Activated CD4-positive, alpha-beta T cell treated with anti-CD3 and anti-CD28 coated beads, Interleukin-2, amount 10 ng/mL, durations not matched to agents 24 days and 14 days (primary cell): ENCODE measurements at regions not wholly inside any gene's neighbourhood (a gene's known extent, or its start where the extent isn't known, plus 50 kb on each side); places are given as distances from the start of the nearest gene placed in this dataset.
"Not testable (repeated sequence)": the region's sequence is repeated elsewhere in the genome, so short reads cannot be mapped to it uniquely, and the experiment has no call there.

Experiments used
- DNase-seq: peaks from one replicate; pipeline ENCODE4 v3.0.0; 2022
- H3K27ac Mint-ChIP-seq: one replicate; pipeline ENCODE4 v1.8.0; 2022; ENCODE audit warnings: mild to moderate bottlenecking, mixed read lengths
- H3K27me3 Mint-ChIP-seq: one replicate; pipeline ENCODE4 v1.8.0; 2022; ENCODE audit warnings: mixed read lengths
- H3K36me3 Mint-ChIP-seq: one replicate; pipeline ENCODE4 v1.8.0; 2022; ENCODE audit warnings: low read depth, mild to moderate bottlenecking, mixed read lengths
- H3K4me1 Mint-ChIP-seq: one replicate; pipeline ENCODE4 v1.8.0; 2021; ENCODE audit warnings: mixed read lengths
- H3K4me3 Mint-ChIP-seq: one replicate; pipeline ENCODE4 v1.8.0; 2022; ENCODE audit warnings: mild to moderate bottlenecking, moderate library complexity, mixed read lengths
- H3K9me3 Mint-ChIP-seq: one replicate; pipeline ENCODE4 v1.8.0; 2021; ENCODE audit warnings: mixed read lengths
- intact Hi-C: fragments of 100-400 bp; cut with micrococcal nuclease; formaldehyde crosslinking; loops from one replicate; pipeline ENCODE4 v1.15.1; 2023

- no peak for DNase-seq
- H3K36me3 Mint-ChIP-seq: no peaks in the 10 kb centered on the region
- no peak overlapping the region for H3K4me3 Mint-ChIP-seq
- no peaks in the 10 kb centered on the region for H3K27me3 Mint-ChIP-seq
- no peaks in the 10 kb centered on the region for H3K9me3 Mint-ChIP-seq
- H3K27ac Mint-ChIP-seq: no peak overlapping the region
- intact Hi-C loops: no loop called here
- no peaks in the 10 kb centered on the region for H3K4me1 Mint-ChIP-seq
Observed at GRCh38 chr12:71315328-71315985, 124.1 kb upstream of the LGR5 start.

GRCh38 chr12:71312768-71313403, 126.7 kb upstream of the LGR5 start:
- no peak for DNase-seq
- no peaks in the 10 kb centered on the region for H3K27me3 Mint-ChIP-seq
- no peak overlapping the region for H3K4me3 Mint-ChIP-seq
- no peak overlapping the region for H3K27ac Mint-ChIP-seq
- intact Hi-C loops: no loop called here
- H3K9me3 Mint-ChIP-seq: no peaks in the 10 kb centered on the region
- H3K36me3 Mint-ChIP-seq: no peaks in the 10 kb centered on the region
- no peaks in the 10 kb centered on the region for H3K4me1 Mint-ChIP-seq

- H3K27me3 Mint-ChIP-seq, H3K27ac Mint-ChIP-seq, H3K4me3 Mint-ChIP-seq, H3K9me3 Mint-ChIP-seq, intact Hi-C loops, DNase-seq, H3K36me3 Mint-ChIP-seq, H3K4me1 Mint-ChIP-seq: not testable (repeated sequence)
Observed at GRCh38 chr12:71311611-71312010, 128.0 kb upstream of the LGR5 start.

GRCh38 chr12:71306808-71307207, 132.8 kb upstream of the LGR5 start:
- H3K4me3 Mint-ChIP-seq: no peak overlapping the region
- intact Hi-C loops: no loop called here
- H3K9me3 Mint-ChIP-seq: no peaks in the 10 kb centered on the region
- no peaks in the 10 kb centered on the region for H3K27me3 Mint-ChIP-seq
- no peak for DNase-seq
- no peaks in the 10 kb centered on the region for H3K4me1 Mint-ChIP-seq
- no peaks in the 10 kb centered on the region for H3K36me3 Mint-ChIP-seq
- no peak overlapping the region for H3K27ac Mint-ChIP-seq

GRCh38 chr12:71304306-71304705, 135.3 kb upstream of the LGR5 start:
- intact Hi-C loops: no loop called here
- Mint-ChIP-seq H3K27me3 (no peaks in the 10 kb centered on the region), H3K27ac (no peak overlapping the region), H3K4me1 (no peaks in the 10 kb centered on the region), H3K36me3 (no peaks in the 10 kb centered on the region), H3K9me3 (no peaks in the 10 kb centered on the region), H3K4me3 (no peak overlapping the region)
- DNase-seq: no peak

GRCh38 chr12:71303199-71303598, 136.4 kb upstream of the LGR5 start:
- no peaks in the 10 kb centered on the region for H3K27me3 Mint-ChIP-seq
- no peaks in the 10 kb centered on the region for H3K9me3 Mint-ChIP-seq
- DNase-seq: no peak
- no peak overlapping the region for H3K4me3 Mint-ChIP-seq
- H3K4me1 Mint-ChIP-seq: no peaks in the 10 kb centered on the region
- H3K36me3 Mint-ChIP-seq: no peaks in the 10 kb centered on the region
- intact Hi-C loops: no loop called here
- no peak overlapping the region for H3K27ac Mint-ChIP-seq

GRCh38 chr12:71300772-71301675, 138.6 kb upstream of the LGR5 start:
- Mint-ChIP-seq H3K9me3 (no peaks in the 10 kb centered on the region), H3K36me3 (no peaks in the 10 kb centered on the region)

GRCh38 chr12:71299541-71300376, 139.8 kb upstream of the LGR5 start:
- Mint-ChIP-seq H3K27me3 (no peaks in the 10 kb centered on the region), H3K4me3 (no peak overlapping the region), H3K9me3 (no peaks in the 10 kb centered on the region), H3K36me3 (no peaks in the 10 kb centered on the region), H3K4me1 (no peaks in the 10 kb centered on the region), H3K27ac (no peak overlapping the region)
- no peak for DNase-seq
- intact Hi-C loops: no loop called here

More at GRCh38 chr12:71300772-71301675, 138.6 kb upstream of the LGR5 start:
- Mint-ChIP-seq H3K4me3 (no peak overlapping the region), H3K27me3 (no peaks in the 10 kb centered on the region), H3K4me1 (no peaks in the 10 kb centered on the region), H3K27ac (no peak overlapping the region)
- intact Hi-C loops: no loop called here
- DNase-seq: no peak

GRCh38 chr12:71297930-71298329, 140.1 kb upstream of the TSPAN8 start:
- Mint-ChIP-seq H3K4me3 (no peak overlapping the region), H3K4me1 (no peaks in the 10 kb centered on the region), H3K27ac (no peak overlapping the region), H3K9me3 (no peaks in the 10 kb centered on the region), H3K27me3 (no peaks in the 10 kb centered on the region), H3K36me3 (no peaks in the 10 kb centered on the region)
- intact Hi-C loops: no loop called here
- no peak for DNase-seq

- H3K36me3 Mint-ChIP-seq: no peaks in the 10 kb centered on the region
- H3K27me3 Mint-ChIP-seq: no peaks in the 10 kb centered on the region
- H3K4me3 Mint-ChIP-seq: no peak overlapping the region
- no peak overlapping the region for H3K27ac Mint-ChIP-seq
- intact Hi-C loops: no loop called here
- no peaks in the 10 kb centered on the region for H3K4me1 Mint-ChIP-seq
- no peak for DNase-seq
- peaks cover 4% of the 10 kb centered on the region for H3K9me3 Mint-ChIP-seq
Observed at GRCh38 chr12:71295953-71296352, 138.2 kb upstream of the TSPAN8 start.

GRCh38 chr12:71291746-71292145, 133.9 kb upstream of the TSPAN8 start:
- H3K4me3 Mint-ChIP-seq: no peak overlapping the region

GRCh38 chr12:71283883-71284282, 126.1 kb upstream of the TSPAN8 start:
- intact Hi-C loops: no loop called here
- Mint-ChIP-seq H3K27me3 (no peaks in the 10 kb centered on the region), H3K4me1 (no peaks in the 10 kb centered on the region)

More at GRCh38 chr12:71291746-71292145, 133.9 kb upstream of the TSPAN8 start:
- H3K4me1 Mint-ChIP-seq: no peaks in the 10 kb centered on the region
- H3K27me3 Mint-ChIP-seq: no peaks in the 10 kb centered on the region
- peaks cover 4% of the 10 kb centered on the region for H3K9me3 Mint-ChIP-seq
- H3K36me3 Mint-ChIP-seq: no peaks in the 10 kb centered on the region
- H3K27ac Mint-ChIP-seq: no peak overlapping the region
- intact Hi-C loops: no loop called here
- no peak for DNase-seq

GRCh38 chr12:71282925-71283324, 125.1 kb upstream of the TSPAN8 start:
- no peaks in the 10 kb centered on the region for H3K4me1 Mint-ChIP-seq
- H3K4me3 Mint-ChIP-seq: no peak overlapping the region
- H3K9me3 Mint-ChIP-seq: no peaks in the 10 kb centered on the region
- no peak for DNase-seq
- H3K27ac Mint-ChIP-seq: no peak overlapping the region
- H3K27me3 Mint-ChIP-seq: no peaks in the 10 kb centered on the region
- no peaks in the 10 kb centered on the region for H3K36me3 Mint-ChIP-seq
- intact Hi-C loops: no loop called here

More at GRCh38 chr12:71283883-71284282, 126.1 kb upstream of the TSPAN8 start:
- no peaks in the 10 kb centered on the region for H3K9me3 Mint-ChIP-seq
- no peak overlapping the region for H3K27ac Mint-ChIP-seq
- no peaks in the 10 kb centered on the region for H3K36me3 Mint-ChIP-seq
- no peak overlapping the region for H3K4me3 Mint-ChIP-seq
- DNase-seq: no peak
